LHCN-M2 (cell line): ENCODE measurements at regions not wholly inside any gene's neighbourhood (a gene's known extent, or its start where the extent isn't known, plus 50 kb on each side); places are given as distances from the start of the nearest gene placed in this dataset.

Experiments
- DNase-seq: peaks from one replicate; pipeline ENCODE4 v3.0.0-alpha.2; 2012; ENCODE audit warnings: low read depth

- no peak for DNase-seq
Observed at GRCh38 chr11:119983240-119983732, 154.6 kb downstream of the TRIM29 start.

GRCh38 chr11:119982517-119983239, 155.2 kb downstream of the TRIM29 start:
- DNase-seq: no peak

DNA sequence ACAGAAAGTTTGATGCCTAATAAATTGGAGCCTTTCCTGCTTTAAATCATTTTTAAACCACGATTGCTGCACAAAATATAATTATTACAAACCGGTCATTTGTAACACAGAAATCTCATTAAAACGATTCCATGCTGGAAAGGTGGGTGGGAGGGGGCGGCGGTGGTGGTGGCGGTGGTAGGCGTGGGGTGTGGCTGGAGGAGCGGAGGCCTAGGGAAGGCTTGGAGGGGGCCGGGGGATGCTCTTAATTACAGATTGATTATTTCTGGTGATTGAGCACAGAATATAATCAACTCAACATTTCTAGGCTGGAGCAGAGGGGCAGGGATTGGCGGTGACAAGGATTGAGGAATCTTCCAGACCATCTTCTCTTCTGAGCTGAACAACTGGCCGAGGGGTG, 157.5 kb downstream of the TRIM29 start:
- no peak for DNase-seq

DNA sequence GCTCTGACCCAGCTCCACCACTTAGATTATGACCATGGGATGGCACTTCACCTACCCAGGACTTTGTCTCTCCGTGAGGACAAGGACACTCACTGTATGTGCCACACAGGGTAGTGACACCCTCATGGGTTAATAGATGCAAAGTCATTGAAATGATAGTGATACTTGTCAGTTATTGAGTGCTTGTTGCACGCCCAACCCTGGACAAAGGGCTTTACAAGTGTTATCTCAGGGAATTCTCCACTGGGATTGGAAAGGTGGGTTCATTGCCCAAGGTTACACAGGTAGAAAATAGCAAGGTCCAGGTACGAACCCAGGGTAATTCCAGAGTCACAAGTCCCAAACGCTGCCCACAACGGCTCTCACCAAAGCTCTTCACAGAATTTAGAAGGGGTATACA, 158.2 kb downstream of the TRIM29 start:
- DNase-seq: no peak

DNA sequence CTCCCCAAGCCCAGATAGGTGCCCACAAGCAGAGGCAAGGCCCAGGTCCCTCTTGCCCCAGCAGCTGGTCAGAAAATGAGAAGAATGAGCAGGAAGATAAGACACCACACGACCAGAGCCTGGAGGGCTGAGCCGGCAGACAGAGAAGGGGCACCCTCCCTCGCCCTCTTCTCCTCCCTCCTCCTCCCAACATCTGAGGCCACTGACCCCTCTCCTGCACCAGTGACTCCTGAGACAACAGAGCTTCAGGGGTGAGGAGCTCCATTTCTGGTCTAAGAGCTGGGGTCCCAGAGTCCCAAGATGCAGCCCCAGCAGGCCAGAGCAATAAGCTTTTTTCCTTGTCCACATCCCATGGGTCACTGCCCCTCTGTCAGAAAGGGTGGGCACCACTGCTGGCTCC, 159.2 kb downstream of the TRIM29 start:
- no peak for DNase-seq

DNA sequence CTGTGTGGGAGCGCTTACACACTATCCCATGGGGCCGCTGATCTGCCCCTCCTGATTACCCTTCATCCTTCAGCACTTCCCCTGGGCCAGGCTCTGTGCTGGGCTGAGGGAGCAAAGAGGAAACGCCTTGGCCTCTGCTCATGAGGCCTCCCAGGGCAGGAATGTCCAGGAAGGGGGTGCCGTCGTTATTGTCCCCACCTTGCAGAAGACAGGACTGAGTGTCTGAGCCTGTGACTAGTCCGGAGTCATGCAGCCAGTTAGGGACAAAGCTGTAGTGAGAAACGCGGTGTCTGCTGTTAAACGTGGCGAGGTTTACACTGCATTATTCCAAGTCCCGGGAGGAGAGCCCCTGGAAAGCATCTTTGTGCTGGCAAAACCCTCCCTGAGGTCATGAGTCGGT, 160.0 kb downstream of the TRIM29 start:
- DNase-seq: no peak

DNA sequence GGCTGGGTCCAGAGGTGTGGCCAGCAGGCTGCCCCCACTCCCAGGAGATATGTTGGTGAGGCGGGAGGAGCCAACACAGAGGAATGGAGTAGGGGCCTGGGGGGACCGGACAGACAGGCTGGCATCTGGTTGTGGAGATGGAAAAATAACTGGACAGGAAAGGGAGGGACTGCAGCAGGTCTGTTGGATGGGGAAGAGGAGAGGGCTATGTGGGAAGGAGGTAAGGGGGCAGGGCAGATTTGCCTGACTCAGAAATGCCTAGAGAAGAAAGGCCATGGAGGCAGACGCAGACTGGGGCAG, 160.4 kb downstream of the TRIM29 start:
- DNase-seq: no peak

- no peak for DNase-seq
Observed at GRCh38 chr11:119976805-119977560, 160.9 kb downstream of the TRIM29 start.

DNA sequence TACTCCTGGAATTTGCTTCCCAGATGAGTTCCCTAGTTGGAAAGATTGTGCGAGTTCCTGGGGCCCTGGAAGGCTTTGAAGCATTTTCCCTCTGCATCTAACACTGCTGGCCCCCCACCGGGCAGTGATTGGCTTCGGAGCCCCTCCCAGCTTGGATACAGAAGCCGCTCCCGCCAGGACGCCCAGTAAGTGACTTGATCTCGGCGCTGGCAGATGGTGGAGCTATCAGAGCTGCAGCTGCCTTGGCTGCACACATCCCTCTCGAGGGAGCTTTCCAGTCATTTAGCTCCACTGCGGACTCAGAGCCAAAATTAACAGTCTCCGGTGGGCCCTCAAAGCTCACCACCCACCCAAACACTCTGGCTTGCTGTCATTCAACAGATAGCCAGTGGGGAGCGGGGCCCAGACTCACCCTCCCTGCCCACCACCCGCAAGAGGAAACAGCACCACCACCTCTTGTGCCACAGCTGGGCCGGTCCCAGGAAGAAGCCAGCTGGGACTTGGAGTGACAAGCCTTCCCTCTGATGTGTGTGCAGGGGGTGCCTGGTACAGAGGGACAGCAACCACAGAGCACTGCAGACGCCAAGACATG, 162.3 kb downstream of the TRIM29 start:
- no peak for DNase-seq

- no peak for DNase-seq
Observed at GRCh38 chr11:119974467-119974866, 163.4 kb downstream of the TRIM29 start.

DNA sequence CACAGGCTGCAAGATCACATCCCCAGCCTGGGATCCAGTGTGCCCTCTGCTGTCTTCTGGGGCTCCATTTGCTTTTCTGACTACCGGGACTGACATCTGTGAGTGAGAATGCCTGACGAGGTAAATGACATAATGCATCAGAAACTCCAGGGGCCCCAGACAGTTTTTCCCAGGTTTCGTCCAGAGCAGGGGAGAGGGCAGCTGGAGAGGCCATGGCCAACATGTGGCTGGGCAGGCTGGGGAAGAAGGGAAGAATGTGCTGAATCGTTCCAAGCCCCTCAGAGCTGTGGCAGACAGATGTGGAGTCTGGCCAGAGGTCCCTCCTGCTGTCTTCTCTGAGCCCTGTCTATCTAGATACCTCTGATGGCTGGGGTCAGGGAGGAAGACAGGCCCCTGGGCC, 163.9 kb downstream of the TRIM29 start:
- DNase-seq: no peak

DNA sequence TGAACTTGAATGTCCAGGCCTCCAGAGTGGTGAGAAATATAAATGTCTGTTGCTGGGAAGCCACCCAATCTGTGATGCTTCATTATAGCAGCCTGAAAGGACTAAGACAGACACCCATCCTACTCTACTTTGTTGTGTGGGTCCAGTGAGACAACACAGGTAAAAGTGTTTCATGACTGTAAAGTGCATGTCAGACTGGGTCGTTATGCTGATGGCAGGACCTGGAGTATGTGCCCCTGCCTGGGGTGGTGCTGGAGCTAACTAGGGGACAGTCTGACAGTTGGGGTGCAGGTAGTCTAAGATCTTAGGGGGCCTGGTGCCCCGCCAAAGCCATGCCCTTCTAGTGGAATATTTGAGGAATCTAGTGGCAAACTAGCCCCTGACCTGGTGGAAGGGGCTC, 165.6 kb downstream of the TRIM29 start:
- no peak for DNase-seq

DNA sequence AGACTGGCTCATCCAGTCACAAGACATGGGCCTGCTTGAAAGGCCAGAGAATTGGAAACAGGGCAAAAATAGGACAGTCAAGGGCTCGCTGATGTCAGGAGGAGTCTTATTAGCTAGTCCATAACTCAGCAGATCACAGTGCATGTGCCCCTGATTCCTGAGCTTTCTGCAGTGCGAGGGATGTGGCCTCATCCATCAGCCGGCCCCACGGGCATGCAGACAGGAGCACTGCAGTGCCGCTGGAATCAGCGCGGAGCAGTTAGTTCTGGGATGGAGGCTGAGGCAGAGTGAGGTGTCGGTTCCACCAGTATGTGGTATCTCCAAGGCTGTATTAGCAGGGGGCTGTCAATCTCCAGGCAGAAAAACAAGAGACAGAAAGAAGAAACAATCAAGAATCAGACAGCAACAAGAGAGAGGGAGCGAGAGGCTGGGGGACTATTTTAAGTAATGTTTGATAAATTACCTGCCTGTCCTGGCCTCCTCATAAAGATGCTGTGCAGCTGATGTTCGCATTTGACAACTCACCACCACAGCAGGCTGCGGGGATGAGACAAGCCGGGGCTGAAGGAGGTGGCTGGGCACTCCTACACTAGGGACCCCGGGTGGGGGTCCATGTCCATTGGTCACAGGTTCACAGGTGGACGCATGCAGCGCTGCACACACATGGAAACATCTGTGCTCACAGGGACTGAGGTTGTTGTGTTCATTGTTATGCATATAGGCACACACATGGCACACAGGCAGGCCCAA, 167.2 kb downstream of the TRIM29 start:
- DNase-seq: no peak

DNA sequence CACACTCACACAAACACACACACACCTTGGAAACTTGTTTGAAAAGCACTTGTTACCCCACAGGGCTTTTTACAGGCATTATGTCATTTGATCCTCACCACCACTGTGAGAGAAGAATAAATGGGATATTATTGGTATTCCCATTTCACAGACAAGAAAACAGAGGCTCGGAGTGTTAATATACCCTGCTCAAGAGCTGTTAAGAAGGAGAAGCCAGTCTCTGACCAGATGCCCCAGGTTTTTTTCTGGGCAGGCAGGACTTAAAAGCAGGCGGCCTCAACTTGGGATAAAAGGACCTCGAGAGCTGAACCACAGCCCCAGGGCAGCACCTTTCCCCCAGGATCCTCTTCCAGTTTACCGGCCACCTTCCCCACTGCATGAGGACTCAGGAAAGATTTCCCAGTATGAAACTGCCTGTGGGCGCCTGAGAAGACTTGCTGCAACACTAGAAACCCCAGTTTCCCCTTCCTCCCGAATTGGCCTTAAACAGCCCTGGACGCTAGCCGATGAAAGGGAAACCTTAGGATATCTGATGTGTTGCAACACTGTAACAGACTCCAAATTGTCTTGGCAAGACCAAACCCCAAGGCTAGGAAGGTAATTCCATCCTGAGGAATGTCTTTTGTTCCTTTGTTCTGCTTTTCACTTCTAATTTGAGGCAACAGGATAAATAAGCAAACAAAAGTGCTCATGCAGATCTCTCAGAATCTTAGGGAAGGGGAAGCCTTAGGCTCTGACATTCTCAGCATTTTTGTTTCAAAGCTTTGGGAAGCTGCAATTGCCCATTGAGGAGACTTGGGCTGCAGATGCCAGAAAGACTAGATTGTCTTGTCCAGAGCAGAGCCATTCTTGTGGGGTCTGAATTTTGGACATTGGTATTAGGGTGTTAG, 173.5 kb downstream of the TRIM29 start:
- DNase-seq: no peak

GRCh38 chr11:119957951-119958350, 180.0 kb downstream of the TRIM29 start:
- no peak for DNase-seq

GRCh38 chr11:119952441-119952840, 185.5 kb downstream of the TRIM29 start:
- no peak for DNase-seq

GRCh38 chr11:119943298-119943655, 194.6 kb downstream of the TRIM29 start:
- DNase-seq: no peak

- DNase-seq: peak; percentile 9
Observed at GRCh38 chr11:119942583-119943297, 195.2 kb downstream of the TRIM29 start.

GRCh38 chr11:119941636-119942411, 196.1 kb downstream of the TRIM29 start:
- DNase-seq: no peak

DNA sequence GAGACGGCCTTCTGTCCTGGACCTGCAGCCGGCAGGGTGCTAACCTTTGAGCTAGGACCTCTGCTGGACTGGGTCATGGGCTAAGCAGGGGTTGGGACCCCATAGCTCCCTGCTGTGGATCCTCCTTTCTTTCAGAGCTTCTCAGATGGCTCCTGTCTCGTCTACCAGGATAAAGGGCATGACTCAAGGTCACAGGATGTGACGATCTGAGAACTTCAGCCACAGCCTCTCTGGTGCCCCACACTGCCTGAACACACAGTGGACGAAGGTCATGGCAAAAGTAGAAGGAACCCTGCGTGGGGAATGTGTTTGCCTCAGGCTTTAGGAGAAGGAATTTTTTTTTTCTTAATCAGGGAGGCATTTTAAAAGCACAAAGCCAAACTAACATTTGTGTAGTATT, 196.7 kb downstream of the TRIM29 start:
- no peak for DNase-seq
